NT2/D1 (cell line): ENCODE measurements at regions not wholly inside any gene's neighbourhood (a gene's known extent, or its start where the extent isn't known, plus 50 kb on each side); places are given as distances from the start of the nearest gene placed in this dataset.

Experiments
- DNase-seq: peaks from one replicate; pipeline ENCODE4 v3.0.0-alpha.2; 2011; ENCODE audit warnings: low read depth, low spot score
- H3K27me3 ChIP-seq: 2 replicates; pipeline ENCODE4 v1.6.0; 2011; ENCODE audit warnings: mild to moderate bottlenecking; ENCODE audit not compliant: insufficient read length, insufficient read depth
- H3K36me3 ChIP-seq: 2 replicates; pipeline ENCODE4 v1.6.1; 2011; ENCODE audit warnings: mild to moderate bottlenecking, low read length, mixed read lengths; ENCODE audit not compliant: insufficient read depth, insufficient read length
- H3K4me1 ChIP-seq: 2 replicates; pipeline ENCODE4 v1.5.1; 2011; ENCODE audit not compliant: insufficient read depth, insufficient read length
- H3K4me3 ChIP-seq: 2 replicates; pipeline ENCODE4 v1.5.1; 2011; ENCODE audit warnings: low read depth; ENCODE audit not compliant: insufficient read length
- H3K9ac ChIP-seq: 2 replicates; pipeline ENCODE4 v1.6.0; 2011; ENCODE audit warnings: low read depth; ENCODE audit not compliant: insufficient read length
- H3K9me3 ChIP-seq: 2 replicates; pipeline ENCODE4 v1.5.1; 2011; ENCODE audit warnings: mild to moderate bottlenecking, low read length; ENCODE audit not compliant: insufficient read depth
- SUZ12 ChIP-seq: IDR thresholded peaks from 2 replicates; pipeline ENCODE4 v1.6.1; 2011; ENCODE audit not compliant: insufficient read length, insufficient read depth; ENCODE audit errors: extremely low read depth
- YY1 ChIP-seq: IDR thresholded peaks from 2 replicates; pipeline ENCODE4 v1.6.1; 2011; ENCODE audit not compliant: insufficient read length, insufficient read depth
- ZNF274 ChIP-seq: IDR thresholded peaks from 2 replicates; pipeline ENCODE4 v1.6.1; 2011; ENCODE audit warnings: mild to moderate bottlenecking, low read depth, low read length

GRCh38 chr10:112024079-112024478, 159.5 kb downstream of the GPAM start:
- Histone ChIP-seq H3K9ac (no peak overlapping the region), H3K9me3 (no peaks in the 10 kb centered on the region), H3K36me3 (no peaks in the 10 kb centered on the region), H3K4me1 (no peaks in the 10 kb centered on the region), H3K4me3 (no peak overlapping the region), H3K27me3 (no peaks in the 10 kb centered on the region)
- TF ChIP-seq SUZ12 (no peak), ZNF274 (no peak), YY1 (no peak)
- DNase-seq: no peak

- no peak for DNase-seq
- no peak for TF ChIP-seq ZNF274
- no peak for TF ChIP-seq SUZ12
- TF ChIP-seq YY1: no peak
- peaks cover 6% of the 10 kb centered on the region; the same call in 1 of the 2 replicates for H3K9me3 ChIP-seq
- no peak overlapping the region for H3K9ac ChIP-seq
- H3K36me3 ChIP-seq: no peaks in the 10 kb centered on the region
- H3K4me3 ChIP-seq: no peak overlapping the region
- H3K4me1 ChIP-seq: no peaks in the 10 kb centered on the region
- no peaks in the 10 kb centered on the region for H3K27me3 ChIP-seq
Observed at GRCh38 chr10:112025228-112025627, 158.3 kb downstream of the GPAM start.

GRCh38 chr10:112026438-112026837, 157.1 kb downstream of the GPAM start:
- H3K36me3 ChIP-seq: no peaks in the 10 kb centered on the region
- no peak for DNase-seq
- TF ChIP-seq YY1 (no peak), SUZ12 (no peak), ZNF274 (no peak)
- no peak overlapping the region for H3K4me3 ChIP-seq
- H3K4me1 ChIP-seq: no peaks in the 10 kb centered on the region
- H3K9me3 ChIP-seq: peaks cover 18% of the 10 kb centered on the region; the same call in 1 of the 2 replicates
- H3K27me3 ChIP-seq: no peaks in the 10 kb centered on the region
- no peak overlapping the region for H3K9ac ChIP-seq

GRCh38 chr10:112027731-112028280, 155.8 kb downstream of the GPAM start:
- no peak for DNase-seq
- H3K4me1 ChIP-seq: no peaks in the 10 kb centered on the region
- H3K9me3 ChIP-seq: peaks cover 20% of the 10 kb centered on the region; the same call in 1 of the 2 replicates
- H3K36me3 ChIP-seq: no peaks in the 10 kb centered on the region
- H3K4me3 ChIP-seq: no peak overlapping the region
- H3K9ac ChIP-seq: no peak overlapping the region
- TF ChIP-seq ZNF274 (no peak), SUZ12 (no peak), YY1 (no peak)
- H3K27me3 ChIP-seq: no peaks in the 10 kb centered on the region

GRCh38 chr10:112030431-112030830, 153.1 kb downstream of the GPAM start:
- no peak overlapping the region for H3K9ac ChIP-seq
- H3K27me3 ChIP-seq: no peaks in the 10 kb centered on the region
- H3K4me3 ChIP-seq: no peak overlapping the region
- TF ChIP-seq YY1 (no peak), ZNF274 (no peak), SUZ12 (no peak)
- peaks cover 20% of the 10 kb centered on the region; the same call in 1 of the 2 replicates for H3K9me3 ChIP-seq
- H3K4me1 ChIP-seq: no peaks in the 10 kb centered on the region
- H3K36me3 ChIP-seq: no peaks in the 10 kb centered on the region
- DNase-seq: no peak

- H3K4me1 ChIP-seq: no peaks in the 10 kb centered on the region
- no peak overlapping the region for H3K9ac ChIP-seq
- H3K27me3 ChIP-seq: no peaks in the 10 kb centered on the region
- no peaks in the 10 kb centered on the region for H3K9me3 ChIP-seq
- H3K4me3 ChIP-seq: no peak overlapping the region
- H3K36me3 ChIP-seq: no peaks in the 10 kb centered on the region
- no peak for DNase-seq
- TF ChIP-seq ZNF274 (no peak), YY1 (no peak)
Observed at GRCh38 chr10:112039823-112040222, 143.7 kb downstream of the GPAM start.

- Histone ChIP-seq H3K9ac (no peak overlapping the region), H3K27me3 (no peaks in the 10 kb centered on the region), H3K9me3 (no peaks in the 10 kb centered on the region), H3K36me3 (no peaks in the 10 kb centered on the region), H3K4me3 (no peak overlapping the region), H3K4me1 (no peaks in the 10 kb centered on the region)
- no peak for TF ChIP-seq YY1
- no peak for TF ChIP-seq ZNF274
- DNase-seq: no peak
Observed at GRCh38 chr10:112040696-112041095, 142.9 kb downstream of the GPAM start.
